ENCODE measurements at regions not wholly inside any gene's neighbourhood (a gene's known extent, or its start where the extent isn't known, plus 50 kb on each side); places are given as distances from the start of the nearest gene placed in this dataset.

DNA sequence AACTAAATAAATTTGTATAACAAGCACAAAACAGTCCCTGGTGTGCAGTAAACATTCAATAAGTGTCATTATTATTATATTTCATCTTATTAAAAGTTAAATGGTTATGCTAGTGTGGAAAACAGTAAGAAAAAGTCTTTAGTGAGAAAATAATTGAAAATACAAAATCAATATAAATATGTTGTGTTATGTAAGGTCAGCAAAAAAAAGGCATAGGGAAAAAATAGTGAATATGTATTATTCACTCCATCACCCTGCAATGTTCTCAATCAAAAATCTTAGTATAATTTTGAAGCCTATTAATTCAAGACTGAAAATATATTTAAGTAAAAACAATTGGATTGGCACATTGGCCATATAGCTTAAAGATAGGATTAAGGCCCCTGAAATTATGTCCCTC, 63.3 kb upstream of the KCNMB2 start:
- H3K27ac ChIP-seq, result no peak overlapping the region
- no peak for DNase-seq
- intact Hi-C loops (cut with DNase I; ENCODE audit: low total_unique reads) (no loop called here), in situ Hi-C loops (cut with MboI; ENCODE audit: low sequenced_read_pairs in 4 of 4) (no loop called here)
- no peak for ATAC-seq
- H3K4me1 ChIP-seq, result no peaks in the 10 kb centered on the region
- no peak overlapping the region for H3K4me3 ChIP-seq
- no peaks in the 10 kb centered on the region for H3K9me3 ChIP-seq
- no peaks in the 10 kb centered on the region for H3K36me3 ChIP-seq
- TF ChIP-seq, protein P1, sequence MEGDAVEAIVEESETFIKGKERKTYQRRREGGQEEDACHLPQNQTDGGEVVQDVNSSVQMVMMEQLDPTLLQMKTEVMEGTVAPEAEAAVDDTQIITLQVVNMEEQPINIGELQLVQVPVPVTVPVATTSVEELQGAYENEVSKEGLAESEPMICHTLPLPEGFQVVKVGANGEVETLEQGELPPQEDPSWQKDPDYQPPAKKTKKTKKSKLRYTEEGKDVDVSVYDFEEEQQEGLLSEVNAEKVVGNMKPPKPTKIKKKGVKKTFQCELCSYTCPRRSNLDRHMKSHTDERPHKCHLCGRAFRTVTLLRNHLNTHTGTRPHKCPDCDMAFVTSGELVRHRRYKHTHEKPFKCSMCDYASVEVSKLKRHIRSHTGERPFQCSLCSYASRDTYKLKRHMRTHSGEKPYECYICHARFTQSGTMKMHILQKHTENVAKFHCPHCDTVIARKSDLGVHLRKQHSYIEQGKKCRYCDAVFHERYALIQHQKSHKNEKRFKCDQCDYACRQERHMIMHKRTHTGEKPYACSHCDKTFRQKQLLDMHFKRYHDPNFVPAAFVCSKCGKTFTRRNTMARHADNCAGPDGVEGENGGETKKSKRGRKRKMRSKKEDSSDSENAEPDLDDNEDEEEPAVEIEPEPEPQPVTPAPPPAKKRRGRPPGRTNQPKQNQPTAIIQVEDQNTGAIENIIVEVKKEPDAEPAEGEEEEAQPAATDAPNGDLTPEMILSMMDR (IDR thresholded peaks at IDR 0.05 in 4 of 5, conservative IDR thresholded peaks at IDR 0.05 in 1 of 5), result no peak
- H3K27me3 ChIP-seq, result no peaks in the 10 kb centered on the region

DNA sequence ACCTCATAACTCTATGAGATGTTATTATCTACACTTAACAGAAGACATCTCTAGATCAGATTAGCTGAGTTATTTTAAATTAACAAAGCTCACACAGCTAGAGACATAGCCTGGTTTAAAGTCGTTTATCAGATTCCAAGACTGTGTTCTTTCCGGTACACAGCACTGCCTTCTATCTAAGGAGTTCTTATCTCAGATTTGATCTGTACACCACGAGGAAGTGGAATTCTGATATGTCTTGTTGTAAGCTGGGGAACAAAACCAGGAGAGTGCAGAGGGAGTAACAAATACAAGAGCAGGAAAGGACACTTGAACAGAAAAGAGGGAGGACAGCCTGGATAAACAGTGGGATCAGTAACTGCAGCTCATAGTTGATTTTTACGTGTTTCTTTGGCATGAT, 61.7 kb upstream of the KCNMB2 start:
- TF ChIP-seq, protein P1 (IDR thresholded peaks at IDR 0.05 in 4 of 5, conservative IDR thresholded peaks at IDR 0.05 in 1 of 5), result no peak
- TF ChIP-seq POLR2A (IDR thresholded peaks at IDR 0.05), result no peak
- Histone ChIP-seq H3K27me3 (no peaks in the 10 kb centered on the region), H3K4me1 (no peaks in the 10 kb centered on the region), H3K9me3 (no peaks in the 10 kb centered on the region), H3K27ac (no peak overlapping the region), H3K4me3 (no peak overlapping the region), H3K36me3 (no peaks in the 10 kb centered on the region)
- no peak for ATAC-seq
- in situ Hi-C loops (cut with MboI; ENCODE audit: low sequenced_read_pairs in 4 of 4) (no loop called here), intact Hi-C loops (cut with DNase I; ENCODE audit: low total_unique reads) (no loop called here)
- DNase-seq, result no peak

DNA sequence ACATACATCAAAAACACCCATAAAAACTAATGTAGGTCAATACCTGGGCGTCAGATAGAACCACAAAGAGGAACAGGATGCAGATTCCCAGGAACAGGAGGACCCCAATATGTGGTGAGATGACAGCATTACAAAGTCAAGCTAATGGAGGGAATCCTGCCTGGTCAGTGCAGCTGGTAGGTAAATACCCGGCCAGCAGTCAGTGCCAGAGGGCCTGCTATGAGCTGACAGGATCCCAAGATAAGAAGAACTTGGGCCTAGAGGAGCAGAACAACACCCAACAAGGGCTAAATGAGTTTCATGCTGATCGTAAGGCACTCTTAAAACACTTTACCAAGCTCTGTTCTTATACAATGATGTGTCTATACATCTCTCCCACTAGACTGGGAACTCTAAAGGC, 61.2 kb upstream of the KCNMB2 start:
- no peaks in the 10 kb centered on the region for H3K27me3 ChIP-seq
- intact Hi-C loops (cut with DNase I; ENCODE audit: low total_unique reads) (no loop called here), in situ Hi-C loops (cut with MboI; ENCODE audit: low sequenced_read_pairs in 4 of 4) (no loop called here)
- H3K9me3 ChIP-seq, result no peaks in the 10 kb centered on the region
- H3K4me1 ChIP-seq, result no peaks in the 10 kb centered on the region
- no peak for TF ChIP-seq POLR2A (IDR thresholded peaks at IDR 0.05)
- TF ChIP-seq, protein P1 (IDR thresholded peaks at IDR 0.05 in 4 of 5, conservative IDR thresholded peaks at IDR 0.05 in 1 of 5), result no peak
- H3K27ac ChIP-seq, result no peak overlapping the region
- ATAC-seq, result no peak
- H3K36me3 ChIP-seq, result no peaks in the 10 kb centered on the region
- DNase-seq, result no peak
- H3K4me3 ChIP-seq, result no peak overlapping the region

DNA sequence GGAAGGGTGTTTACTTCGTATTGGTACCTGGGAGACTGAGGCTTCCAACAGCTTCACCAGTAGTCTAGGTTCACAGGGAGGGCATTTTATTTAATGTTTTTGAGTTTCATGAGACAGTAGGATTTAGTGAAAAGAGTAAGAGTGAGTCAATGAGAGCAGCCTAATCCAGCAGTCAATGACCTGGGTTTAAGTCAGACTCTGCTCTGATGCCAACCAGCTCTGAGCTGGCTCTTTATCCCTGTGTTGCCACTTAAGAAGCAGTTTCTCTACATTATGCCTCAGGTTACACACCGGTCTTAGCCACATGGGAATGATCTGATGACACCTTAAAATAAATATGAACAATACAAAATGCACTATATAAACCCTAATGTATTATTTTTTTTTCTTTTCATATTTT, 59.4 kb upstream of the KCNMB2 start:
- TF ChIP-seq, protein P1 (IDR thresholded peaks at IDR 0.05 in 4 of 5, conservative IDR thresholded peaks at IDR 0.05 in 1 of 5), result no peak
- no peak for TF ChIP-seq POLR2A (IDR thresholded peaks at IDR 0.05)
- ATAC-seq, result no peak
- Histone ChIP-seq H3K9me3 (no peaks in the 10 kb centered on the region), H3K27ac (no peak overlapping the region), H3K4me3 (no peak overlapping the region), H3K4me1 (no peaks in the 10 kb centered on the region), H3K36me3 (no peaks in the 10 kb centered on the region), H3K27me3 (no peaks in the 10 kb centered on the region)
- intact Hi-C loops (cut with DNase I; ENCODE audit: low total_unique reads) (no loop called here), in situ Hi-C loops (cut with MboI; ENCODE audit: low sequenced_read_pairs in 4 of 4) (no loop called here)
- no peak for DNase-seq

DNA sequence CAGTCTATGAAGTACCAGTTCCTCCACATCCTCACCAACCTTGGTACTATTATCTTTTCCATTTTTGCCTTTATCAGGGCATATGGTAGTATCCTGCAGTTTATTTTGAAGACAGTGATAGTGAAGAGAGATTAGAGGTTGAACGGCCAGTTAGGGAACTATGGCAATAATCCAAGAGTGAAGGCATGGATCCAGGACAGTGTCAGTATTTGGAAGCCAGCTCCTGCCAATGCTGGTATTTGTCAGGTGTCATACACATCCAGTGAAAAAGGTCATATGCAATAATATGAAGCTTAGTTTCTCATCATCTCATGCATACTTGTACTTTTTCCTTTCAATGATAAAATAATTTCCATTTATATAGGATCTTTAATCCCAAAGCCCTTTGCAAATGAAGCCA, 56.8 kb upstream of the KCNMB2 start:
- H3K4me1 ChIP-seq, result peaks cover 0 to 4% of the 10 kb centered on the region in 2 donors
- no peak for ATAC-seq
- TF ChIP-seq POLR2A (IDR thresholded peaks at IDR 0.05), result no peak
- TF ChIP-seq, protein P1 (IDR thresholded peaks at IDR 0.05 in 4 of 5, conservative IDR thresholded peaks at IDR 0.05 in 1 of 5), result no peak
- no peaks in the 10 kb centered on the region for H3K27me3 ChIP-seq
- in situ Hi-C loops (cut with MboI; ENCODE audit: low sequenced_read_pairs in 4 of 4), result no loop called here
- no peak for DNase-seq
- no peak overlapping the region for H3K27ac ChIP-seq
- no peaks in the 10 kb centered on the region for H3K9me3 ChIP-seq
- intact Hi-C loops (cut with DNase I; ENCODE audit: low total_unique reads), result no loop called here
- H3K4me3 ChIP-seq, result no peak overlapping the region
- H3K36me3 ChIP-seq, result no peaks in the 10 kb centered on the region
